Right lobe of liver (tissue), 6 donors: ENCODE measurements at regions not wholly inside any gene's neighbourhood (a gene's known extent, or its start where the extent isn't known, plus 50 kb on each side); places are given as distances from the start of the nearest gene placed in this dataset.

Experiments
- ATAC-seq, 4 donors: fragments of 200-7000 bp; cut with Tn5 transposase; one replicate each; pipeline ENCODE4 v1.9.1; 2020; ENCODE audit warnings: mild to moderate bottlenecking in 4 of 4, moderate library complexity in 4 of 4
- DNase-seq, 3 donors: peaks; one replicate each; pipeline ENCODE4 v3.0.0-alpha.2; 2020
- H3K27ac ChIP-seq, 3 donors: fragments of 200-600 bp; one replicate each; pipeline ENCODE4 v1.8.0; 2022
- H3K27me3 ChIP-seq, 2 donors: fragments of 200-600 bp; one replicate each; pipeline ENCODE4 v1.8.0; 2022
- H3K36me3 ChIP-seq, 4 donors: fragments of 200-600 bp; sonication (generic) in 1 of 4; one replicate each; pipeline versions ENCODE4 v1.5.1 to v1.8.0; 2017 to 2022; ENCODE audit warnings: control low read depth in 1 of 4
- H3K4me1 ChIP-seq, 4 donors: fragments of 200-600 bp; sonication (generic) in 1 of 4; one replicate each; pipeline versions ENCODE4 v1.5.1 to v1.8.0; 2017 to 2022; ENCODE audit warnings: control low read depth in 1 of 4
- H3K4me3 ChIP-seq, 3 donors: fragments of 200-600 bp; one replicate each; pipeline ENCODE4 v1.8.0; 2022
- H3K9me3 ChIP-seq, 4 donors: fragments of 200-600 bp; sonication (generic) in 1 of 4; one replicate each; pipeline versions ENCODE4 v1.5.1 to v1.8.0; 2017 to 2022; ENCODE audit warnings: control low read depth in 1 of 4
- POLR2A ChIP-seq: fragments of 450-650 bp; IDR thresholded peaks from one replicate; pipeline ENCODE4 v1.6.1; 2017; ENCODE audit warnings: antibody characterized with exemption, mild to moderate bottlenecking
- WGBS: methylation state at CpG from one replicate; pipeline ENCODE4 v1.1.6; 2018; ENCODE audit warnings: low coverage, low lambda C conversion rate; ENCODE audit not compliant: insufficient coverage; ENCODE audit errors: missing lambda C conversion rate; 5-methylcytosine and 5-hydroxymethylcytosine counted together
- intact Hi-C, 2 donors: fragments of 100-400 bp; cut with DNase I; formaldehyde crosslinking; loops; one replicate each; pipeline versions ENCODE4 v1.11.2 to v1.14.1; 2022
- TF ChIP-seq, protein P1 (sequence below), 4 donors: fragments of 200-600 bp in 3 of 4; fragments of 450-650 bp in 1 of 4; IDR thresholded peaks; one replicate each; pipeline versions ENCODE4 v1.5.1 to v1.8.0; 2016 to 2022; ENCODE audit warnings: antibody characterized with exemption in 4 of 4, mild to moderate bottlenecking in 2 of 4
- donor health status: DM: no; HTN: yes; CAD: no.
- donor health status: DM: no; HTN: no; CAD: no.
- donor health status: DM: no; HTN: no; CAD: no.
- donor health status: DM: no; HTN: yes; CAD: no.
- donor health status: DM: no; HTN: yes; CAD: no.

DNA sequence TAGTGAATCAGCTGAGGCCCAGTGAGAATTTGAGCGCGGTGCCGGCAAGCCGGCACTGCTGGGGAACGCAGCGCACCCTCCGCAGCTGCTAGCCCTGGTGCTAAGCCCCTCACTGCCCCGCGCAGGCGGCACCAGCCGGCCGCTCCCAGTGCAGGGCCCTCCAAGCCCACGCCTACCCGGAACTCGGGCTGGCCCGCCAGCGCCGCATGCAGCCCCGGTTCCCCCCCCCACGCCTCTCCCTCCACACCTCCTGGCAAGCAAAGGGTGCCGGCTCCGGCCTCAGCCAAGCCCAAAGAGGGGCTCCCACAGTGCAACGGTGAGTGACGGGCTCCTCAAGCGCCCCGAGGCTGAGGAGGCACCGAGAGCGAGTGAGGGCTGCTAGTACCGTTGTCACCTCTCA is 54.5 kb upstream of the VASH1 start:
- Histone ChIP-seq H3K9me3 (no peaks in the 10 kb centered on the region), H3K4me1 (peaks cover 0 to 6% (median 2%) of the 10 kb centered on the region in 4 donors), H3K4me3 (no peak overlapping the region), H3K36me3 (no peaks in the 10 kb centered on the region), H3K27me3 (no peaks in the 10 kb centered on the region), H3K27ac (no peak overlapping the region)
- no peak for DNase-seq
- no CpG with 5 or more reads among the region's 29 CpGs for WGBS
- intact Hi-C loops: loop anchor here in 1 of 2 donors (10.0 kb wide), 1 partner anchor 78 kb away; no protein-coding TSS in a partner anchor
- TF ChIP-seq, protein P1, sequence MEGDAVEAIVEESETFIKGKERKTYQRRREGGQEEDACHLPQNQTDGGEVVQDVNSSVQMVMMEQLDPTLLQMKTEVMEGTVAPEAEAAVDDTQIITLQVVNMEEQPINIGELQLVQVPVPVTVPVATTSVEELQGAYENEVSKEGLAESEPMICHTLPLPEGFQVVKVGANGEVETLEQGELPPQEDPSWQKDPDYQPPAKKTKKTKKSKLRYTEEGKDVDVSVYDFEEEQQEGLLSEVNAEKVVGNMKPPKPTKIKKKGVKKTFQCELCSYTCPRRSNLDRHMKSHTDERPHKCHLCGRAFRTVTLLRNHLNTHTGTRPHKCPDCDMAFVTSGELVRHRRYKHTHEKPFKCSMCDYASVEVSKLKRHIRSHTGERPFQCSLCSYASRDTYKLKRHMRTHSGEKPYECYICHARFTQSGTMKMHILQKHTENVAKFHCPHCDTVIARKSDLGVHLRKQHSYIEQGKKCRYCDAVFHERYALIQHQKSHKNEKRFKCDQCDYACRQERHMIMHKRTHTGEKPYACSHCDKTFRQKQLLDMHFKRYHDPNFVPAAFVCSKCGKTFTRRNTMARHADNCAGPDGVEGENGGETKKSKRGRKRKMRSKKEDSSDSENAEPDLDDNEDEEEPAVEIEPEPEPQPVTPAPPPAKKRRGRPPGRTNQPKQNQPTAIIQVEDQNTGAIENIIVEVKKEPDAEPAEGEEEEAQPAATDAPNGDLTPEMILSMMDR (IDR thresholded peaks at IDR 0.05): no peak
- no peak for TF ChIP-seq POLR2A
- ATAC-seq: no peak

DNA sequence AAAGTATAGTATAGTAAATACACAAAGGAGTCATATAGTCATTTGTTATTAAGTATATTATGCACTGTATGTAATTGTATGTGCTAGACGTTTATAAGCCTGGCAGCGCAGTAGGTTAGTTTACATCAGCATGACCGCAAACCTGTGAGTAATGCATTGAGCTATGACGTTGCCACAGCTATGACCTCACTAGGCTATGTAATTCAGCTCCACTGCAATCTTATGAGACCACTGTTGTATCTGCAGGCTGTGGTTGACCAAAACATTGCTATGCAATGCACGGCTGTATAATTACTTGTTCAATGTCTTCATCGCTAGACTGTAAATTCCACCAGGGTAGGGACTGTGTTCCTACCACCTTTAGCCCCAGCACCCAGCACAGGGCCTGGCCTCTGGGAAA is 53.2 kb upstream of the VASH1 start:
- DNase-seq (no peak), ATAC-seq (no peak)
- Histone ChIP-seq H3K27me3 (no peaks in the 10 kb centered on the region), H3K9me3 (no peaks in the 10 kb centered on the region), H3K27ac (no peak overlapping the region), H3K4me3 (no peak overlapping the region), H3K36me3 (no peaks in the 10 kb centered on the region), H3K4me1 (no peaks in the 10 kb centered on the region)
- no peak for TF ChIP-seq POLR2A
- TF ChIP-seq, protein P1 (IDR thresholded peaks at IDR 0.05): no peak
- 71% methylated on average over 5 of the region's 6 CpGs for WGBS
- intact Hi-C loops: loop anchor here in 1 of 2 donors (10.0 kb wide), 1 partner anchor 77 kb away; no protein-coding TSS in a partner anchor

DNA sequence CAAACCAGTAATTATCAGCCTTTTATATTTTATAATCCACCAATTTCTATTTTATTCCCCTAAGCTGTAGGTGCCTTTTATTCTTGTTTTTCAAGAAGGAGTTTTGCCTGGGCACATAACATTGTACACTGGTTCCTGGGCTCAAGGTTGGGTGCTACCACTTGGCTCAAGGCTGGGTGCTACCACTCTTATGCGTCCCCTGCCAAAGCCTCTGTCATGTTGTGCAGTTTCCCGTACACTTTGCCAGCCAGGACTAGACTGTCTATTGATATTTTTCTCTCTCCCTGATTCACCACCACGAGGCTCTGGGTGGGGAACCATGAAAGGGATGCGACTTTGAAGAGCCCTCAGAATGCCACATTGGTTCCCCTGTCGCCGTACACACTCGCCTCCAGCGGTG is 52.5 kb upstream of the VASH1 start:
- WGBS: 66% methylated on average over 8 of the region's 8 CpGs
- no peak overlapping the region for H3K27ac ChIP-seq
- no peaks in the 10 kb centered on the region for H3K9me3 ChIP-seq
- TF ChIP-seq POLR2A: no peak
- TF ChIP-seq, protein P1 (IDR thresholded peaks at IDR 0.05): no peak
- H3K36me3 ChIP-seq: no peaks in the 10 kb centered on the region
- H3K4me1 ChIP-seq: no peaks in the 10 kb centered on the region
- intact Hi-C loops: loop anchor here in 1 of 2 donors (10.0 kb wide), 1 partner anchor 76 kb away; no protein-coding TSS in a partner anchor
- no peaks in the 10 kb centered on the region for H3K27me3 ChIP-seq
- ATAC-seq (no peak), DNase-seq (no peak)
- no peak overlapping the region for H3K4me3 ChIP-seq

DNA sequence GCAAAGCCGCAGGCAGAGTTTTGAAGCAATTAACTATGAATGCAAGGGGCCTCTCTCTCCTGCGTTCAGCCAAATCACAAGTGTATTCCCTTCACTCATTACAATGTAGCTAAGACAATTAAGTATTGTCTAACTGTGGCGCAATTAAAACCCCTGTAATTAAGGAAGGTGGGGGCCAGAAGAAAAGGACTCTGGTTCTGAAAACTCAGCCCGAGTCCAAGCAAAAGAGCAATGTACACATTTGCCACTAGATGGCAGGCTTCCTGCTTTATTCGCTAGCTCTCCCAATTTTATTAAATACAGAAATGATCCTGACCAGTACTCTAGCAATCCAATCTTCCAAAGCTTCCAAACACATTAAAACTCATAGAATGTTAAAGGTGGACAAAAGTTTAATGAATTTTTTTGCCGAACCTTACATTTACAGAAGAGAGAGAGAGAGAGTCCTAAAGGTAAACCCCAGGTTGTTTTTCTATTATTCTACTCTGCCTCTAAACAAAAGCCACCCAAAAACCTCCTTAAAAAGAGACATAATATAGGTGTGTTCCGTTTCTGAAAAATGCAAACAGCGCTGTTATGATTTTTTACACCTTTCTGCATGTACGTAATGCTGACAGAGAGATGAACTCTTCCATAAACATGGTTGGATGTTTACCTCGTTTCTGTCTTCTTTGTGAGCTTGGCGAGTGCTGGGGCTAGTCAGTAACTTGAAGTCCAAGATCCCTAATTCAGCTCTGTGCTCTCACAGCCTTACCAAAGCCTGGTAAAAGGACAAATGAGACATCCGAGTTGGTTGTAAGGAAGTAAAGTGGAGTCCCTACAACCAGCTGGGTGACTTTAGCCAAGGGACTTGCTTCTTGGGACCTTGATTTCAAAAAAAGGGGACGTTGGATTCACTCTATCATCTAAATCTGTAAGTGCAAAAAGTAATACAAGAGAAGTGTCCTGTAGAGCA is 50.9 kb upstream of the VASH1 start:
- no peaks in the 10 kb centered on the region for H3K27me3 ChIP-seq
- H3K4me3 ChIP-seq: no peak overlapping the region
- H3K27ac ChIP-seq: no peak overlapping the region
- TF ChIP-seq, protein P1 (IDR thresholded peaks at IDR 0.05): peak; percentile 77 to 79 (median 78)
- TF ChIP-seq POLR2A: no peak
- no peaks in the 10 kb centered on the region for H3K9me3 ChIP-seq
- DNase-seq (no peak), ATAC-seq (peak; percentile 84 to 91 (median 88))
- H3K36me3 ChIP-seq: no peaks in the 10 kb centered on the region
- H3K4me1 ChIP-seq: no peaks in the 10 kb centered on the region
- intact Hi-C loops: loop anchor here in 1 of 2 donors (10.0 kb wide), 1 partner anchor 74 kb away; no protein-coding TSS in a partner anchor
- 20% methylated on average over 13 of the region's 13 CpGs for WGBS
